HG03565 (cell line): ENCODE measurements at regions not wholly inside any gene's neighbourhood (a gene's known extent, or its start where the extent isn't known, plus 50 kb on each side); places are given as distances from the start of the nearest gene placed in this dataset.

Experiments
- ATAC-seq: cut with Tn5 transposase; IDR thresholded peaks from one replicate; pipeline ENCODE4 v1.9.1; 2021; ENCODE audit warnings: mild to moderate bottlenecking, moderate library complexity; ENCODE audit not compliant: unreplicated experiment

- no peak for ATAC-seq
Measured at GRCh38 chr5:120199559-120199958, 264.5 kb upstream of the PRR16 start.

- no peak for ATAC-seq
Measured at GRCh38 chr5:120207129-120207528, 257.0 kb upstream of the PRR16 start.

- ATAC-seq = no peak
Measured at GRCh38 chr5:120217001-120217400, 247.1 kb upstream of the PRR16 start.

- no peak for ATAC-seq
Measured at GRCh38 chr5:120219988-120220387, 244.1 kb upstream of the PRR16 start.

- no peak for ATAC-seq
Measured at GRCh38 chr5:120225524-120225923, 238.6 kb upstream of the PRR16 start.

- no peak for ATAC-seq
Measured at GRCh38 chr5:120228262-120229031, 235.7 kb upstream of the PRR16 start.

- ATAC-seq = no peak
Measured at GRCh38 chr5:120229036-120229435, 235.1 kb upstream of the PRR16 start.

GRCh38 chr5:120231563-120231962 is 232.5 kb upstream of the PRR16 start:
- no peak for ATAC-seq

- ATAC-seq = peak; percentile 47
Measured at GRCh38 chr5:120236360-120236759, 227.7 kb upstream of the PRR16 start.

GRCh38 chr5:120239086-120239485 is 225.0 kb upstream of the PRR16 start:
- ATAC-seq = no peak

- ATAC-seq = no peak
Measured at GRCh38 chr5:120240706-120241105, 223.4 kb upstream of the PRR16 start.

- no peak for ATAC-seq
Measured at GRCh38 chr5:120241400-120241799, 222.7 kb upstream of the PRR16 start.

- no peak for ATAC-seq
Measured at GRCh38 chr5:120251898-120252297, 212.2 kb upstream of the PRR16 start.

- no peak for ATAC-seq
Measured at GRCh38 chr5:120252839-120253238, 211.3 kb upstream of the PRR16 start.

GRCh38 chr5:120254385-120254784 is 209.7 kb upstream of the PRR16 start:
- no peak for ATAC-seq

- peak; percentile 52 for ATAC-seq
Measured at GRCh38 chr5:120255214-120255613, 208.9 kb upstream of the PRR16 start.

GRCh38 chr5:120256376-120256775 is 207.7 kb upstream of the PRR16 start:
- ATAC-seq = no peak

GRCh38 chr5:120257358-120257971 is 206.6 kb upstream of the PRR16 start:
- ATAC-seq = no peak

- ATAC-seq = peak; percentile 51
Measured at GRCh38 chr5:120258123-120258522, 206.0 kb upstream of the PRR16 start.

GRCh38 chr5:120260651-120261050 is 203.4 kb upstream of the PRR16 start:
- ATAC-seq = no peak

- no peak for ATAC-seq
Measured at GRCh38 chr5:120270498-120270897, 193.6 kb upstream of the PRR16 start.

GRCh38 chr5:120293796-120294195 is 170.3 kb upstream of the PRR16 start:
- no peak for ATAC-seq

- ATAC-seq = no peak
Measured at GRCh38 chr5:120297616-120298015, 166.5 kb upstream of the PRR16 start.
